Femur (tissue), 1 donor: ENCODE measurements at regions not wholly inside any gene's neighbourhood (a gene's known extent, or its start where the extent isn't known, plus 50 kb on each side); places are given as distances from the start of the nearest gene placed in this dataset.
"Not testable (repeated sequence)": the region's sequence is repeated elsewhere in the genome, so short reads cannot be mapped to it uniquely, and the experiment has no call there.

ENCODE experiments used
- DNase-seq: peaks from one replicate; pipeline ENCODE4 v3.0.0-alpha.2; 2017

GRCh38 chr12:68984796-68985573 lies 52.0 kb upstream of the CPM start:
- DNase-seq: no peak

GRCh38 chr12:68997526-68997925 lies 64.6 kb upstream of the CPM start:
- DNase-seq: not testable (repeated sequence)

- no peak for DNase-seq
Measured at GRCh38 chr12:68998041-68998440, 65.1 kb upstream of the CPM start.

- DNase-seq: no peak
Measured at GRCh38 chr12:69000074-69000473, 67.1 kb upstream of the CPM start.

- no peak for DNase-seq
Measured at GRCh38 chr12:69000540-69001243, 67.7 kb upstream of the CPM start.

GRCh38 chr12:69001251-69001650 lies 68.3 kb upstream of the CPM start:
- no peak for DNase-seq

GRCh38 chr12:69002969-69003368 lies 70.0 kb upstream of the CPM start:
- DNase-seq: no peak

- DNase-seq: no peak
Measured at GRCh38 chr12:69003991-69004390, 71.0 kb upstream of the CPM start.

GRCh38 chr12:69007101-69007854 lies 74.3 kb upstream of the CPM start:
- DNase-seq: peak; percentile 74

- DNase-seq: no peak
Measured at GRCh38 chr12:69007855-69008351, 74.9 kb upstream of the CPM start.

GRCh38 chr12:69008520-69008919 lies 75.5 kb upstream of the CPM start:
- DNase-seq: no peak

GRCh38 chr12:69014047-69014446 lies 81.1 kb upstream of the CPM start:
- no peak for DNase-seq

GRCh38 chr12:69015017-69015416 lies 82.0 kb upstream of the CPM start:
- no peak for DNase-seq

- no peak for DNase-seq
Measured at GRCh38 chr12:69015831-69016230, 82.9 kb upstream of the CPM start.

GRCh38 chr12:69019082-69019481 lies 86.1 kb upstream of the CPM start:
- no peak for DNase-seq

- DNase-seq: no peak
Measured at GRCh38 chr12:69019910-69020309, 86.9 kb upstream of the CPM start.

GRCh38 chr12:69022674-69023073 lies 89.7 kb upstream of the CPM start:
- DNase-seq: no peak

- DNase-seq: no peak
Measured at GRCh38 chr12:69023840-69024239, 90.9 kb upstream of the CPM start.

- DNase-seq: no peak
Measured at GRCh38 chr12:69024413-69024812, 91.4 kb upstream of the CPM start.

GRCh38 chr12:69024907-69025306 lies 91.9 kb upstream of the CPM start:
- DNase-seq: no peak

GRCh38 chr12:69026336-69026735 lies 93.4 kb upstream of the CPM start:
- no peak for DNase-seq

- no peak for DNase-seq
Measured at GRCh38 chr12:69027411-69027881, 94.5 kb upstream of the CPM start.

GRCh38 chr12:69028941-69029729 lies 96.2 kb upstream of the CPM start:
- DNase-seq: no peak
